Tibial artery (tissue), 4 donors: ENCODE measurements at regions not wholly inside any gene's neighbourhood (a gene's known extent, or its start where the extent isn't known, plus 50 kb on each side); places are given as distances from the start of the nearest gene placed in this dataset.
"Not testable (repeated sequence)": the region's sequence is repeated elsewhere in the genome, so short reads cannot be mapped to it uniquely, and the experiment has no call there.

ENCODE experiments used
- DNase-seq, 2 donors: peaks; one replicate each; pipeline ENCODE4 v3.0.0-alpha.2; 2019
- H3K27ac ChIP-seq, 2 donors: fragments of 200-600 bp; sonication (generic) in 1 of 2; 1 replicate in 1 of 2; 2 replicates in 1 of 2; pipeline ENCODE4 v1.5.1; 2018 to 2019; ENCODE audit warnings: mild to moderate bottlenecking in 1 of 2
- H3K27me3 ChIP-seq, 2 donors: fragments of 200-600 bp; sonication (generic) in 1 of 2; one replicate each; pipeline versions ENCODE4 v1.5.1 to v1.6.0; 2016 to 2019
- H3K36me3 ChIP-seq, 3 donors: fragments of 200-600 bp; sonication (generic) in 2 of 3; one replicate each; pipeline ENCODE4 v1.5.1; 2016 to 2019; ENCODE audit warnings: mild to moderate bottlenecking in 2 of 3
- H3K4me1 ChIP-seq, 4 donors: fragments of 200-600 bp; sonication (generic) in 2 of 4; 1 replicate in 3 of 4; 2 replicates in 1 of 4; pipeline ENCODE4 v1.5.1; 2016 to 2019
- H3K4me3 ChIP-seq, 2 donors: fragments of 200-600 bp; sonication (generic) in 1 of 2; 1 replicate in 1 of 2; 2 replicates in 1 of 2; pipeline ENCODE4 v1.5.1; 2018 to 2019; ENCODE audit warnings: mild to moderate bottlenecking in 2 of 2
- H3K9me3 ChIP-seq, 3 donors: fragments of 200-600 bp; sonication (generic) in 1 of 3; one replicate each; pipeline ENCODE4 v1.5.1; 2016 to 2019
- CTCF ChIP-seq, 2 experiments: fragments of 200-600 bp in 1 of 2; fragments of 450-650 bp in 1 of 2; IDR thresholded peaks; one replicate each; pipeline ENCODE4 v1.5.1; 2017 to 2019; ENCODE audit warnings: antibody characterized with exemption in 2 of 2, mild to moderate bottlenecking in 1 of 2, moderate library complexity in 1 of 2
- intact Hi-C: fragments of 100-400 bp; cut with DNase I; formaldehyde crosslinking; loops from one replicate; pipeline ENCODE4 v1.15.0; 2023; ENCODE audit warnings: low total_unique reads

DNA sequence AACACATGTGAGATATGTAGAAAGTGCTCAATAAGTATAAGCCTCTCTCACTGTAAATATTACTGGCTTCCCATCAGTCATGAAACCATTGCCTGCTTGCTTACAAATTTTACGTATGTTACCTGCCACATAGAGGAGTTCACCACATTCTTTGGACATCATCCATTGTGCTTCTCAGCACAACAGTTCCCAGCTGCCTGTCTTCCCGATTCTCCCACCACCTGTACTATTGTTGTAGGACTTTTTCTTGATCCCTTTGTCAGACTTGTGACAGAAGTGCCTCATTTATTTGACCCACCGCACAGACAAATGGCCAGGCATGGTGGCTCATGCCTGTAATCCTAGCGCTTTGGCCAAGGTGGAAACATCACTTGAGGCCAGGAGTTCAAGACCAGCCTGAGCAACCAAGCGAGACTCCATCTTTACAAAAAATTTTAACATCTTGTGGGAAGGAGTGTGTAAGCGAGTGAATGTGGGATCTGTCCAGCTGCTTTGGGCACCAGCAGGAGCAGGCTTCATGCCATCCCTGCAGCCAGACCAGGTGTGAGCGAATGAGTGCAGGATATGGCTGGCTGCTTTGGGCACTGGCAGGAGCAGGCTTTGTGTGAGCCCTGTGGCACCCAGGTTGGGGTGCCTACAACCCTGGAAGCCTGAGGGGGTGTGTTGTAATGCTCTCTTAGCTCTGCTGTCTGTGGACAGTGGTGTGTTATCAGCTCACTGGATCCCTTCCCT, 139.9 kb upstream of the ELL2 start:
- no peaks in the 10 kb centered on the region for H3K27me3 ChIP-seq
- H3K27ac ChIP-seq, result no peak overlapping the region
- intact Hi-C loops, result loop anchor here (2.0 kb wide), 1 partner anchor 37 kb away; no protein-coding TSS in a partner anchor
- no peaks in the 10 kb centered on the region for H3K36me3 ChIP-seq
- H3K4me3 ChIP-seq, result no peak overlapping the region
- no peak for TF ChIP-seq CTCF (IDR thresholded peaks at IDR 0.05)
- DNase-seq, result no peak
- no peaks in the 10 kb centered on the region for H3K4me1 ChIP-seq
- H3K9me3 ChIP-seq, result no peaks in the 10 kb centered on the region

GRCh38 chr5:96097488-96097887, 135.8 kb upstream of the ELL2 start:
- intact Hi-C loops, H3K36me3 ChIP-seq, DNase-seq, H3K27me3 ChIP-seq, H3K4me3 ChIP-seq, H3K9me3 ChIP-seq, H3K27ac ChIP-seq: not testable (repeated sequence)
- peaks cover 0 to 21% (median 10%) of the 10 kb centered on the region in 4 donors for H3K4me1 ChIP-seq

GRCh38 chr5:96096724-96097123, 135.1 kb upstream of the ELL2 start:
- Histone ChIP-seq H3K36me3 (no peaks in the 10 kb centered on the region), H3K27me3 (no peaks in the 10 kb centered on the region), H3K4me3 (no peak overlapping the region), H3K4me1 (peaks cover 0 to 21% (median 10%) of the 10 kb centered on the region in 4 donors), H3K9me3 (no peaks in the 10 kb centered on the region), H3K27ac (peak overlapping the region in 1 of 2 donors; percentile 14)
- intact Hi-C loops, result no loop called here
- no peak for DNase-seq
- TF ChIP-seq CTCF (IDR thresholded peaks at IDR 0.05), result no peak

DNA sequence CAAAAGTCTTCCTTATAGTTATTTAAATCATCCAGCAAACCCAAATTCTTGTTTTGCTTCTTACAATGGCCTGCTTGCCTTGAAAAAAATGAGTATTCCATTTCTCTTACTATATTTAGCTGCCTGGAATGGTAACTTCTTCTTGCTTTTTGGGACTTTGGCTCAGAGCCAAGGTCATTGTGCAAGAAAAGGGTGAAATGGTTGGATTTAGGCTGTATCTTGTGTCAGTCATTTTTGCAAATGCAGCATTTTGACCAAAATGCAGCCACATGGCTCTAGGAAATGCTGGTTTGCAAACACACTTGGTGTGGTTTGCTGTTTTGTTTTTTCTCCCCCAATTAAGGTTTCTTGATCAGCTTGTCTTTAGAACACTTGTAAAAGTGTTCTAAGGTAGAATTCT, 133.3 kb upstream of the ELL2 start:
- intact Hi-C loops, result no loop called here
- Histone ChIP-seq H3K27ac (peak overlapping the region in 1 of 2 donors; percentile 2), H3K4me1 (peaks cover 0 to 30% (median 10%) of the 10 kb centered on the region in 4 donors), H3K36me3 (no peaks in the 10 kb centered on the region), H3K27me3 (no peaks in the 10 kb centered on the region), H3K9me3 (no peaks in the 10 kb centered on the region), H3K4me3 (no peak overlapping the region)
- TF ChIP-seq CTCF (IDR thresholded peaks at IDR 0.05), result no peak
- DNase-seq, result peak in 1 of 2 donors; percentile 73

DNA sequence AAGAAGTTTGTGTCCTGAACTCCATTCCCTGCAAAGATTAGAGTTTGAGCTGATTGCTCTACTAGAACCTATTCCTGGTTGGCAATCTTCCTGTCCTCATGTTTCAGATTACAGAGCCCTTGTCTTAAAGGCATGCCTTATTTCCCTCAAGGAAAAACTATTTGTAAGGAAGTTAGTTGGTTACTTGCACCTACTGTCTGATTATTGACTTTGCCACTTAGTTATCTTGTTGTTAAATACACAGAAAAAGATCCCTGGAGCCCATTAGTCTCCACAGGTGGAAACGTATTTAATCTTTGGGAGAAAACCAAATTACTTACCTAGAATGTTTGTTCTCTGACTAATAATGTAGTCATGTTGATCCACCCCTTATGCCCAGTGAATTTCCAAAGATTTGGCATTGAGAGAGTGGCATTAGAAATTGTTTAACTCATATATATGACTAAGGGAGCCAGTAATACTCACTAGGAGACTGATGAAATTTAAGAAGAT, 132.3 kb upstream of the ELL2 start:
- TF ChIP-seq CTCF (IDR thresholded peaks at IDR 0.05), result no peak
- intact Hi-C loops, result no loop called here
- Histone ChIP-seq H3K4me3 (no peak overlapping the region), H3K27me3 (no peaks in the 10 kb centered on the region), H3K4me1 (peaks cover 0 to 31% (median 10%) of the 10 kb centered on the region in 4 donors), H3K27ac (peak overlapping the region in 1 of 2 donors; percentile 2), H3K9me3 (no peaks in the 10 kb centered on the region), H3K36me3 (no peaks in the 10 kb centered on the region)
- DNase-seq, result no peak

DNA sequence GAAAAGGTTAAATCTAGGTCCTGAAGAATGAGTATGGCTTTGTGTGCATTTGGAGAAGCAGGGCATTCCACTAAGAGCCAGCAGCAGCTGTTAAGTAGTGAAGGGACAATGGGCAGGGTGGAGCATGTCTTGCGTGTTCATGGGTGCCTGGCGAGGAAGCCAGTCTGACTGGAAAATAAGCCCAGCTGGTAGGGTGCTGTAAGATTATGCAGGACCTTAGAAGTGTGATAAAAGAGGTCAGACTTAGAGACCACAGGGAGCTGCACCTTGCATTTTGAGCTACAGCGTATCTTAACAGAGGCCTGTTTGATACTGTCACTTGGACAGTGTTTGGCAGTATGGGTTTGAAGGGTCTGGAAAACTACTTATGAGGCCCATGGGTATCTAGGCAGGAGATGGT, 131.7 kb upstream of the ELL2 start:
- H3K4me3 ChIP-seq, result no peak overlapping the region
- no peaks in the 10 kb centered on the region for H3K9me3 ChIP-seq
- H3K36me3 ChIP-seq, result no peaks in the 10 kb centered on the region
- no peaks in the 10 kb centered on the region for H3K27me3 ChIP-seq
- no peak overlapping the region for H3K27ac ChIP-seq
- intact Hi-C loops, result no loop called here
- no peak for TF ChIP-seq CTCF (IDR thresholded peaks at IDR 0.05)
- DNase-seq, result no peak
- H3K4me1 ChIP-seq, result peaks cover 0 to 31% (median 10%) of the 10 kb centered on the region in 4 donors
